Dendritic cell treated with granulocyte-macrophage colony-stimulating factor and Interleukin-4, amounts not matched to agents 40 ng/mL and 50 ng/mL, for 4 days (primary cell): ENCODE measurements at regions not wholly inside any gene's neighbourhood (a gene's known extent, or its start where the extent isn't known, plus 50 kb on each side); places are given as distances from the start of the nearest gene placed in this dataset.

Experiments
- H3K27ac Mint-ChIP-seq: one replicate; pipeline ENCODE4 v1.8.0; 2022; ENCODE audit warnings: mild to moderate bottlenecking, mixed read lengths
- H3K27me3 Mint-ChIP-seq: one replicate; pipeline ENCODE4 v1.8.0; 2022; ENCODE audit warnings: mild to moderate bottlenecking, mixed read lengths
- H3K36me3 Mint-ChIP-seq: one replicate; pipeline ENCODE4 v1.8.0; 2022; ENCODE audit warnings: low read depth, mixed read lengths
- H3K4me1 Mint-ChIP-seq: one replicate; pipeline ENCODE4 v1.8.0; 2022; ENCODE audit warnings: low read depth, mixed read lengths
- H3K4me3 Mint-ChIP-seq: one replicate; pipeline ENCODE4 v1.8.0; 2022; ENCODE audit warnings: mild to moderate bottlenecking, moderate library complexity, mixed read lengths
- H3K9me3 Mint-ChIP-seq: one replicate; pipeline ENCODE4 v1.8.0; 2022; ENCODE audit warnings: mixed read lengths
- intact Hi-C: fragments of 100-400 bp; cut with micrococcal nuclease; formaldehyde crosslinking; loops from one replicate; pipeline ENCODE4 v1.15.0; 2022

- Mint-ChIP-seq H3K36me3 (no peaks in the 10 kb centered on the region), H3K4me1 (no peaks in the 10 kb centered on the region), H3K27me3 (no peaks in the 10 kb centered on the region), H3K9me3 (peaks cover 37% of the 10 kb centered on the region), H3K27ac (no peak overlapping the region), H3K4me3 (no peak overlapping the region)
- intact Hi-C loops = no loop called here
These were observed 299.6 kb upstream of the NCAM2 start for GRCh38 chr21:20698585-20698984.

GRCh38 chr21:20701235-20701634, 297.0 kb upstream of the NCAM2 start:
- no peak overlapping the region for H3K27ac Mint-ChIP-seq
- no peaks in the 10 kb centered on the region for H3K36me3 Mint-ChIP-seq
- intact Hi-C loops = no loop called here
- H3K9me3 Mint-ChIP-seq = peaks cover 33% of the 10 kb centered on the region
- H3K4me1 Mint-ChIP-seq = no peaks in the 10 kb centered on the region
- no peaks in the 10 kb centered on the region for H3K27me3 Mint-ChIP-seq
- H3K4me3 Mint-ChIP-seq = no peak overlapping the region

- Mint-ChIP-seq H3K27me3 (no peaks in the 10 kb centered on the region), H3K27ac (no peak overlapping the region), H3K36me3 (no peaks in the 10 kb centered on the region), H3K9me3 (peaks cover 33% of the 10 kb centered on the region), H3K4me1 (no peaks in the 10 kb centered on the region), H3K4me3 (no peak overlapping the region)
- intact Hi-C loops = no loop called here
These were observed 295.0 kb upstream of the NCAM2 start for GRCh38 chr21:20703112-20703767.

GRCh38 chr21:20720623-20721022, 277.6 kb upstream of the NCAM2 start:
- Mint-ChIP-seq H3K27ac (no peak overlapping the region), H3K27me3 (no peaks in the 10 kb centered on the region)
- intact Hi-C loops = no loop called here

GRCh38 chr21:20721151-20721550, 277.1 kb upstream of the NCAM2 start:
- Mint-ChIP-seq H3K27me3 (no peaks in the 10 kb centered on the region), H3K4me3 (no peak overlapping the region), H3K4me1 (no peaks in the 10 kb centered on the region), H3K9me3 (peaks cover 38% of the 10 kb centered on the region), H3K36me3 (no peaks in the 10 kb centered on the region), H3K27ac (no peak overlapping the region)
- intact Hi-C loops = no loop called here

More at GRCh38 chr21:20720623-20721022, 277.6 kb upstream of the NCAM2 start:
- no peak overlapping the region for H3K4me3 Mint-ChIP-seq
- H3K36me3 Mint-ChIP-seq = no peaks in the 10 kb centered on the region
- H3K4me1 Mint-ChIP-seq = no peaks in the 10 kb centered on the region
- H3K9me3 Mint-ChIP-seq = peaks cover 44% of the 10 kb centered on the region

- H3K4me3 Mint-ChIP-seq = no peak overlapping the region
- H3K36me3 Mint-ChIP-seq = no peaks in the 10 kb centered on the region
- intact Hi-C loops = no loop called here
- H3K27ac Mint-ChIP-seq = no peak overlapping the region
- no peaks in the 10 kb centered on the region for H3K4me1 Mint-ChIP-seq
- no peaks in the 10 kb centered on the region for H3K27me3 Mint-ChIP-seq
- H3K9me3 Mint-ChIP-seq = peaks cover 14% of the 10 kb centered on the region
These were observed 269.5 kb upstream of the NCAM2 start for GRCh38 chr21:20728691-20729090.

GRCh38 chr21:20729376-20729775, 268.8 kb upstream of the NCAM2 start:
- H3K9me3 Mint-ChIP-seq = peaks cover 18% of the 10 kb centered on the region
- H3K4me3 Mint-ChIP-seq = no peak overlapping the region
- H3K36me3 Mint-ChIP-seq = no peaks in the 10 kb centered on the region
- H3K4me1 Mint-ChIP-seq = no peaks in the 10 kb centered on the region
- H3K27ac Mint-ChIP-seq = no peak overlapping the region
- H3K27me3 Mint-ChIP-seq = no peaks in the 10 kb centered on the region
- intact Hi-C loops = no loop called here

GRCh38 chr21:20730441-20730840, 267.8 kb upstream of the NCAM2 start:
- peaks cover 23% of the 10 kb centered on the region for H3K9me3 Mint-ChIP-seq

GRCh38 chr21:20735257-20735656, 263.0 kb upstream of the NCAM2 start:
- H3K4me1 Mint-ChIP-seq = no peaks in the 10 kb centered on the region
- no peaks in the 10 kb centered on the region for H3K27me3 Mint-ChIP-seq
- no peak overlapping the region for H3K27ac Mint-ChIP-seq
- peaks cover 30% of the 10 kb centered on the region for H3K9me3 Mint-ChIP-seq
- H3K36me3 Mint-ChIP-seq = no peaks in the 10 kb centered on the region
- intact Hi-C loops = no loop called here
- H3K4me3 Mint-ChIP-seq = no peak overlapping the region

More at GRCh38 chr21:20730441-20730840, 267.8 kb upstream of the NCAM2 start:
- no peaks in the 10 kb centered on the region for H3K36me3 Mint-ChIP-seq
- H3K4me3 Mint-ChIP-seq = no peak overlapping the region
- no peaks in the 10 kb centered on the region for H3K27me3 Mint-ChIP-seq
- intact Hi-C loops = no loop called here
- no peaks in the 10 kb centered on the region for H3K4me1 Mint-ChIP-seq
- H3K27ac Mint-ChIP-seq = no peak overlapping the region

- intact Hi-C loops = no loop called here
- no peaks in the 10 kb centered on the region for H3K27me3 Mint-ChIP-seq
- peaks cover 30% of the 10 kb centered on the region for H3K9me3 Mint-ChIP-seq
- no peaks in the 10 kb centered on the region for H3K36me3 Mint-ChIP-seq
- H3K4me3 Mint-ChIP-seq = no peak overlapping the region
- H3K4me1 Mint-ChIP-seq = no peaks in the 10 kb centered on the region
- no peak overlapping the region for H3K27ac Mint-ChIP-seq
These were observed 260.8 kb upstream of the NCAM2 start for GRCh38 chr21:20737227-20737913.

GRCh38 chr21:20739421-20739820, 258.8 kb upstream of the NCAM2 start:
- no peaks in the 10 kb centered on the region for H3K36me3 Mint-ChIP-seq
- no peak overlapping the region for H3K4me3 Mint-ChIP-seq
- intact Hi-C loops = no loop called here
- peaks cover 23% of the 10 kb centered on the region for H3K9me3 Mint-ChIP-seq
- H3K27ac Mint-ChIP-seq = no peak overlapping the region
- H3K27me3 Mint-ChIP-seq = no peaks in the 10 kb centered on the region
- H3K4me1 Mint-ChIP-seq = no peaks in the 10 kb centered on the region

GRCh38 chr21:20741445-20741844, 256.8 kb upstream of the NCAM2 start:
- intact Hi-C loops = no loop called here
- no peak overlapping the region for H3K4me3 Mint-ChIP-seq
- H3K27me3 Mint-ChIP-seq = no peaks in the 10 kb centered on the region

GRCh38 chr21:20760221-20760620, 238.0 kb upstream of the NCAM2 start:
- Mint-ChIP-seq H3K4me1 (no peaks in the 10 kb centered on the region), H3K4me3 (no peak overlapping the region)

More at GRCh38 chr21:20741445-20741844, 256.8 kb upstream of the NCAM2 start:
- peaks cover 19% of the 10 kb centered on the region for H3K9me3 Mint-ChIP-seq
- no peak overlapping the region for H3K27ac Mint-ChIP-seq
- no peaks in the 10 kb centered on the region for H3K36me3 Mint-ChIP-seq
- H3K4me1 Mint-ChIP-seq = no peaks in the 10 kb centered on the region

GRCh38 chr21:20774737-20775136, 223.5 kb upstream of the NCAM2 start:
- no peak overlapping the region for H3K4me3 Mint-ChIP-seq
- no peaks in the 10 kb centered on the region for H3K4me1 Mint-ChIP-seq
- peaks cover 39% of the 10 kb centered on the region for H3K9me3 Mint-ChIP-seq
- intact Hi-C loops = no loop called here
- H3K27me3 Mint-ChIP-seq = no peaks in the 10 kb centered on the region
- no peaks in the 10 kb centered on the region for H3K36me3 Mint-ChIP-seq
- no peak overlapping the region for H3K27ac Mint-ChIP-seq

More at GRCh38 chr21:20760221-20760620, 238.0 kb upstream of the NCAM2 start:
- Mint-ChIP-seq H3K27ac (no peak overlapping the region), H3K36me3 (no peaks in the 10 kb centered on the region), H3K27me3 (no peaks in the 10 kb centered on the region), H3K9me3 (peaks cover 41% of the 10 kb centered on the region)
- intact Hi-C loops = no loop called here
